H1 (cell line): ENCODE measurements at regions not wholly inside any gene's neighbourhood (a gene's known extent, or its start where the extent isn't known, plus 50 kb on each side); places are given as distances from the start of the nearest gene placed in this dataset.

Experiments
- CEBPB ChIP-seq: IDR thresholded peaks from 2 replicates; pipeline ENCODE4 v1.6.1; 2012; ENCODE audit warnings: low read depth, low read length
- EGR1 ChIP-seq: IDR thresholded peaks from 2 replicates; pipeline ENCODE4 v1.6.1; 2011; ENCODE audit warnings: low read depth, low read length, borderline replicate concordance
- EZH2 ChIP-seq: fragments of 200-600 bp; sonication (generic); IDR thresholded peaks from 2 replicates; pipeline ENCODE4 v1.7.1; 2012; ENCODE audit warnings: low read depth, mild to moderate bottlenecking, moderate library complexity, low read length, inconsistent platforms; ENCODE audit not compliant: severe bottlenecking
- GTF2F1 ChIP-seq: IDR thresholded peaks from 2 replicates; pipeline ENCODE4 v1.6.1; 2012; ENCODE audit warnings: low read depth, low read length, improper control_type of control experiment, borderline replicate concordance
- HDAC6 ChIP-seq: IDR thresholded peaks from one replicate; pipeline ENCODE4 v1.7.1; 2012; ENCODE audit warnings: low read depth, mild to moderate bottlenecking, inconsistent platforms, low read length, moderate library complexity
- KDM1A ChIP-seq: fragments of 200-600, 300-600 bp; sonication (generic); IDR thresholded peaks from 2 replicates; pipeline ENCODE4 v1.7.1; 2016; ENCODE audit warnings: mild to moderate bottlenecking, low read length, borderline replicate concordance
- NRF1 ChIP-seq: IDR thresholded peaks from 2 replicates; pipeline ENCODE4 v1.6.1; 2011; ENCODE audit warnings: mild to moderate bottlenecking, low read depth, low read length, improper control_type of control experiment
- RFX5 ChIP-seq: IDR thresholded peaks from 2 replicates; pipeline ENCODE4 v1.6.1; 2011; ENCODE audit warnings: low read depth, low read length, improper control_type of control experiment, borderline replicate concordance
- TAF1 ChIP-seq: IDR thresholded peaks from 2 replicates; pipeline ENCODE4 v1.6.1; 2011; ENCODE audit warnings: mild to moderate bottlenecking, low read depth, low read length
- YY1 ChIP-seq: IDR thresholded peaks from 2 replicates; pipeline ENCODE4 v1.6.1; 2011; ENCODE audit warnings: low read depth, mild to moderate bottlenecking, low read length

DNA sequence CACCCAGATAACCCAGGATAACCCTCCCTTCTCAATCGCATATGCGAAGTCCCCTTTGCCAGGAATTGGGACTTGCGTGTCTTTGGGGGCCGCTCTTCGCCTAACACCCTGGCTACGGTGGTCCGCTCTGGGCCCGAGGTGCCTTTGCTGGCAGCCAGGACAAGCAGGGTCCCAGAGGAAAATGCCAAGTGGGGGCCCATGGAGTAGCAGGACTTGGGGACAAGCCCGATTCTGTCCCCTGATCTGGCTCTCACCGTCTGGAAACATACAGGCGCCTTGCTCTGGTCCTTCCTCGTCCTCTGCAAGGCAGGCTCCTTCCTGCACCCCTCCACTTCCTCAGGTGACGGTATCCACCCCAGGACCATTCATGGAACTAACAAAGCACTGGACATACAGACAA lies 78.1 kb upstream of the UNC5A start:
- no peak for TF ChIP-seq GTF2F1
- TF ChIP-seq YY1 = no peak
- no peak for TF ChIP-seq NRF1
- no peak for TF ChIP-seq RFX5
- no peak for TF ChIP-seq KDM1A
- no peak for TF ChIP-seq CEBPB
- no peak for TF ChIP-seq EZH2
- TF ChIP-seq EGR1 = no peak
- TF ChIP-seq TAF1 = no peak
- TF ChIP-seq HDAC6 = no peak
